ENCODE measurements at regions not wholly inside any gene's neighbourhood (a gene's known extent, or its start where the extent isn't known, plus 50 kb on each side); places are given as distances from the start of the nearest gene placed in this dataset.
"Not testable (repeated sequence)": the region's sequence is repeated elsewhere in the genome, so short reads cannot be mapped to it uniquely, and the experiment has no call there.

- Mint-ChIP-seq H3K27me3 (ENCODE audit: low read depth) (no peaks in the 10 kb centered on the region), H3K36me3 (ENCODE audit: low read depth) (no peaks in the 10 kb centered on the region), H3K4me1 (ENCODE audit: low read depth) (peaks cover 15% of the 10 kb centered on the region), H3K27ac (ENCODE audit: unreplicated experiment) (no peak overlapping the region), H3K4me3 (ENCODE audit: unreplicated experiment) (no peak overlapping the region), H3K9me3 (ENCODE audit: low read depth) (peaks cover 7% of the 10 kb centered on the region)
- TF ChIP-seq CTCF (IDR thresholded peaks at IDR 0.05) = no peak
- DNase-seq (ENCODE audit: low spot score) = no peak
These were observed 370.5 kb upstream of the NPVF start for GRCh38 chr7:25598765-25599164.

GRCh38 chr7:25600262-25600920, 372.1 kb upstream of the NPVF start:
- no peak for TF ChIP-seq CTCF (IDR thresholded peaks at IDR 0.05)
- H3K4me3 Mint-ChIP-seq (ENCODE audit: unreplicated experiment) = no peak overlapping the region
- H3K27ac Mint-ChIP-seq (ENCODE audit: unreplicated experiment) = no peak overlapping the region
- peaks cover 7% of the 10 kb centered on the region for H3K9me3 Mint-ChIP-seq (ENCODE audit: low read depth)
- no peaks in the 10 kb centered on the region for H3K36me3 Mint-ChIP-seq (ENCODE audit: low read depth)
- no peaks in the 10 kb centered on the region for H3K27me3 Mint-ChIP-seq (ENCODE audit: low read depth)
- peaks cover 15% of the 10 kb centered on the region for H3K4me1 Mint-ChIP-seq (ENCODE audit: low read depth)
- no peak for DNase-seq (ENCODE audit: low spot score)

GRCh38 chr7:25602730-25603426, 374.6 kb upstream of the NPVF start:
- not testable (repeated sequence) for H3K4me1 Mint-ChIP-seq (ENCODE audit: low read depth); H3K9me3 Mint-ChIP-seq (ENCODE audit: low read depth); H3K27ac Mint-ChIP-seq (ENCODE audit: unreplicated experiment); H3K27me3 Mint-ChIP-seq (ENCODE audit: low read depth); H3K36me3 Mint-ChIP-seq (ENCODE audit: low read depth); DNase-seq (ENCODE audit: low spot score)
- peak overlapping the region; percentile 53 for H3K4me3 Mint-ChIP-seq (ENCODE audit: unreplicated experiment)

GRCh38 chr7:25603427-25603740, 375.1 kb upstream of the NPVF start:
- not testable (repeated sequence) for H3K9me3 Mint-ChIP-seq (ENCODE audit: low read depth); H3K27me3 Mint-ChIP-seq (ENCODE audit: low read depth); H3K27ac Mint-ChIP-seq (ENCODE audit: unreplicated experiment); H3K36me3 Mint-ChIP-seq (ENCODE audit: low read depth); H3K4me1 Mint-ChIP-seq (ENCODE audit: low read depth); DNase-seq (ENCODE audit: low spot score)
- peak overlapping the region; percentile 53 for H3K4me3 Mint-ChIP-seq (ENCODE audit: unreplicated experiment)

- Mint-ChIP-seq H3K27me3 (ENCODE audit: low read depth) (no peaks in the 10 kb centered on the region), H3K36me3 (ENCODE audit: low read depth) (peaks cover 8% of the 10 kb centered on the region), H3K4me1 (ENCODE audit: low read depth) (peaks cover 58% of the 10 kb centered on the region), H3K27ac (ENCODE audit: unreplicated experiment) (peak overlapping the region; percentile 87), H3K9me3 (ENCODE audit: low read depth) (peaks cover 15% of the 10 kb centered on the region), H3K4me3 (ENCODE audit: unreplicated experiment) (peak overlapping the region; percentile 27)
- TF ChIP-seq CTCF (IDR thresholded peaks at IDR 0.05) = no peak
- DNase-seq (ENCODE audit: low spot score) = no peak
These were observed 382.9 kb upstream of the NPVF start for GRCh38 chr7:25611196-25611595.

GRCh38 chr7:25613912-25614311, 385.6 kb upstream of the NPVF start:
- H3K4me3 Mint-ChIP-seq (ENCODE audit: unreplicated experiment) = no peak overlapping the region
- peaks cover 15% of the 10 kb centered on the region for H3K9me3 Mint-ChIP-seq (ENCODE audit: low read depth)
- H3K27ac Mint-ChIP-seq (ENCODE audit: unreplicated experiment) = peak overlapping the region; percentile 79
- DNase-seq (ENCODE audit: low spot score) = no peak
- H3K36me3 Mint-ChIP-seq (ENCODE audit: low read depth) = peaks cover 8% of the 10 kb centered on the region
- H3K27me3 Mint-ChIP-seq (ENCODE audit: low read depth) = no peaks in the 10 kb centered on the region
- no peak for TF ChIP-seq CTCF (IDR thresholded peaks at IDR 0.05)
- peaks cover 82% of the 10 kb centered on the region for H3K4me1 Mint-ChIP-seq (ENCODE audit: low read depth)

Measured in chondrocyte (in vitro differentiated cells).